GM12878 (cell line): ENCODE measurements at regions not wholly inside any gene's neighbourhood (a gene's known extent, or its start where the extent isn't known, plus 50 kb on each side); places are given as distances from the start of the nearest gene placed in this dataset.

Experiments used
- ATAC-seq: fragments of 200-7000 bp; cut with Tn5 transposase; 3 replicates; pipeline ENCODE4 v1.9.1; 2020; ENCODE audit warnings: mild to moderate bottlenecking, moderate library complexity
- BruUV-seq: library from RNA; stranded (reverse); fragments of 400-500 nt; replicated peaks from 2 replicates; lab custom pipeline; 2021; lab: Mats Ljungman, UMichigan
- CTCF ChIA-PET: fragments of 300-600 bp; sonication (Branson Sonifier 250); formaldehyde crosslinking; extraction: SDS; loops from one replicate; lab custom pipeline; 2021; ENCODE audit warnings: inconsistent platforms; lab: Yijun Ruan, JAX
- POLR2A ChIA-PET: fragments of 350-600 bp; formaldehyde crosslinking; extraction: SDS; loops from one replicate; lab custom pipeline; 2021; ENCODE audit warnings: inconsistent platforms; lab: Charles Lee
- RAD21 ChIA-PET: fragments of 300-600 bp; sonication (Branson Sonifier 250); formaldehyde crosslinking; loops from one replicate; lab custom pipeline; 2023; ENCODE audit warnings: antibody characterized with exemption; ENCODE audit not compliant: unreplicated experiment; lab: Charles Lee
- SMC1A ChIA-PET: fragments of 300-600 bp; sonication (Branson Sonifier 250); formaldehyde crosslinking; loops from one replicate; lab custom pipeline; 2023; ENCODE audit not compliant: unreplicated experiment, uncharacterized antibody; lab: Charles Lee
- DNase-seq: peaks from one replicate; pipeline ENCODE4 v3.0.0-alpha.2; 2011; ENCODE audit warnings: low read depth, low spot score
- FAIRE-seq: peaks from 3 replicates; lab custom pipeline; 2011; peaks lifted over from hg19 to GRCh38; lab: Jason Lieb, UNC
- H2AFZ ChIP-seq: 2 replicates; pipeline ENCODE4 v1.6.0; 2011; ENCODE audit warnings: low read depth, low read length, control low read depth; ENCODE audit not compliant: control insufficient read depth
- H3K27ac ChIP-seq: 2 replicates; pipeline ENCODE4 v1.5.1; 2011; ENCODE audit warnings: control low read depth; ENCODE audit not compliant: control insufficient read depth, insufficient read depth
- H3K27me3 ChIP-seq, 2 experiments: replicated peaks in 1 of 2; 2 replicates each; pipeline versions ENCODE4 v1.6.0 to v1.6.1; 2011; ENCODE audit warnings: low read length in 1 of 2; ENCODE audit not compliant: control insufficient read depth in 2 of 2, insufficient read depth in 2 of 2
- H3K36me3 ChIP-seq, 2 experiments: 2 replicates each; pipeline ENCODE4 v1.5.1; 2011; ENCODE audit warnings: low read length in 1 of 2; ENCODE audit not compliant: control insufficient read depth in 2 of 2, insufficient read depth in 2 of 2
- H3K4me1 ChIP-seq: 2 replicates; pipeline ENCODE4 v1.6.1; 2011; ENCODE audit warnings: mild to moderate bottlenecking, low read length, moderate library complexity, mixed read lengths; ENCODE audit not compliant: control insufficient read depth, insufficient read depth
- H3K4me2 ChIP-seq: 2 replicates; pipeline ENCODE4 v1.6.0; 2011; ENCODE audit warnings: control low read depth; ENCODE audit not compliant: control insufficient read depth, insufficient read depth
- H3K4me3 ChIP-seq: fragments of 200-600 bp; sonication (generic); 2 replicates; pipeline ENCODE4 v1.5.1; 2016
- H3K79me2 ChIP-seq: 2 replicates; pipeline ENCODE4 v1.6.0; 2011; ENCODE audit warnings: low read length; ENCODE audit not compliant: control insufficient read depth, insufficient read depth
- H3K9ac ChIP-seq: 2 replicates; pipeline ENCODE4 v1.8.0; 2011; ENCODE audit warnings: low read length, control low read depth, mixed read lengths; ENCODE audit not compliant: control insufficient read depth, insufficient read depth
- H3K9me3 ChIP-seq: replicated peaks from 3 replicates; pipeline ENCODE4 v1.5.1; 2011; ENCODE audit warnings: mild to moderate bottlenecking, low read length; ENCODE audit not compliant: control insufficient read depth, insufficient read depth
- H4K20me1 ChIP-seq: 2 replicates; pipeline ENCODE4 v1.6.0; 2011; ENCODE audit not compliant: control insufficient read depth, insufficient read depth
- BHLHE40 ChIP-seq, 2 experiments: fragments of 450-650 bp in 1 of 2; IDR thresholded peaks; 2 replicates each; pipeline ENCODE4 v1.6.1; 2011 to 2017; ENCODE audit warnings: low read depth in 2 of 2, borderline replicate concordance in 1 of 2, improper control_type of control experiment in 1 of 2, low read length in 1 of 2, mild to moderate bottlenecking in 1 of 2
- NR2F1 ChIP-seq: fragments of 450-650 bp; conservative IDR thresholded peaks from 2 replicates; pipeline ENCODE4 v1.6.1; 2017; ENCODE audit warnings: mild to moderate bottlenecking
- NRF1 ChIP-seq: conservative IDR thresholded peaks from 2 replicates; pipeline ENCODE4 v1.6.1; 2011; ENCODE audit warnings: mild to moderate bottlenecking, low read depth, low read length, improper control_type of control experiment
- SREBF1 ChIP-seq: IDR thresholded peaks from 2 replicates; pipeline ENCODE4 v1.6.1; 2012; ENCODE audit warnings: mild to moderate bottlenecking, low read length
- STAT1 ChIP-seq: fragments of 450-650 bp; conservative IDR thresholded peaks from 2 replicates; pipeline ENCODE4 v1.6.1; 2014; ENCODE audit warnings: antibody characterized with exemption, mild to moderate bottlenecking
- ZBED1 ChIP-seq: IDR thresholded peaks from 2 replicates; pipeline ENCODE4 v1.6.1; 2016; ENCODE audit warnings: borderline replicate concordance
- ZBTB11 ChIP-seq: fragments of 450-650 bp; formaldehyde crosslinking; IDR thresholded peaks from 2 replicates; pipeline ENCODE4 v1.5.0; 2022; ENCODE audit warnings: mild to moderate bottlenecking, missing genetic modification characterization
- WGBS: methylation state at CpG from one replicate; pipeline ENCODE4 v1.1.6; 2016; ENCODE audit warnings: low lambda C conversion rate; ENCODE audit not compliant: insufficient replicate concordance, insufficient coverage; ENCODE audit errors: missing lambda C conversion rate; 5-methylcytosine and 5-hydroxymethylcytosine counted together
- in situ Hi-C: fragments of 300-500 bp; cut with MboI; formaldehyde crosslinking; loops from 9 replicates; pipeline ENCODE4 v1.14.3; 2018; ENCODE audit warnings: mixed read lengths
- intact Hi-C: fragments of 100-400 bp; cut with micrococcal nuclease; formaldehyde crosslinking; loops from one replicate; pipeline ENCODE4 v1.14.2; 2022; ENCODE audit not compliant: unreplicated experiment
- TF ChIP-seq, protein P1 (sequence below): IDR thresholded peaks from 2 replicates; pipeline ENCODE4 v1.6.1; 2011; ENCODE audit warnings: mild to moderate bottlenecking, low read depth, low read length, moderate library complexity; ENCODE audit not compliant: insufficient replicate concordance

GRCh38 chr17:15081008-15081407 is 184.1 kb downstream of the PMP22 start (continued):
- TF ChIP-seq, protein P1, sequence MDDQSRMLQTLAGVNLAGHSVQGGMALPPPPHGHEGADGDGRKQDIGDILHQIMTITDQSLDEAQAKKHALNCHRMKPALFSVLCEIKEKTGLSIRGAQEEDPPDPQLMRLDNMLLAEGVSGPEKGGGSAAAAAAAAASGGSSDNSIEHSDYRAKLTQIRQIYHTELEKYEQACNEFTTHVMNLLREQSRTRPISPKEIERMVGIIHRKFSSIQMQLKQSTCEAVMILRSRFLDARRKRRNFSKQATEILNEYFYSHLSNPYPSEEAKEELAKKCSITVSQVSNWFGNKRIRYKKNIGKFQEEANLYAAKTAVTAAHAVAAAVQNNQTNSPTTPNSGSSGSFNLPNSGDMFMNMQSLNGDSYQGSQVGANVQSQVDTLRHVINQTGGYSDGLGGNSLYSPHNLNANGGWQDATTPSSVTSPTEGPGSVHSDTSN, result no peak
- no peak for TF ChIP-seq NR2F1
- TF ChIP-seq STAT1, result no peak

GRCh38 chr17:15078570-15078969 is 186.6 kb downstream of the PMP22 start:
- in situ Hi-C loops, result no loop called here
- H3K36me3 ChIP-seq, result no peaks in the 10 kb centered on the region
- no peak for FAIRE-seq

More at GRCh38 chr17:15078570-15078969, 186.6 kb downstream of the PMP22 start:
- Histone ChIP-seq H3K9me3 (no peaks in the 10 kb centered on the region), H4K20me1 (no peaks in the 10 kb centered on the region), H3K79me2 (no peaks in the 10 kb centered on the region), H3K9ac (no peak overlapping the region), H3K27ac (no peak overlapping the region), H3K4me2 (no peak overlapping the region), H2AFZ (no peak overlapping the region), H3K4me3 (no peak overlapping the region), H3K27me3 (no peaks in the 10 kb centered on the region), H3K4me1 (no peaks in the 10 kb centered on the region)
- ATAC-seq (no peak), DNase-seq (no peak)
- TF ChIP-seq BHLHE40 (IDR thresholded peaks at IDR 0.05; ENCODE audit: borderline replicate concordance in 1 of 2, low read depth in 2 of 2, low read length in 1 of 2), result no peak
- no peak for TF ChIP-seq NRF1
- TF ChIP-seq SREBF1, result no peak
- TF ChIP-seq ZBTB11 (CRISPR knock-in tag), result no peak
- TF ChIP-seq ZBED1, result no peak
- ChIA-PET POLR2A (no interaction called here), SMC1A (no interaction called here), CTCF (no interaction called here), RAD21 (no interaction called here)
- BruUV-seq, result no TSS peak
- WGBS, result 15% methylated on average over 5 of the region's 5 CpGs
- intact Hi-C loops, result no loop called here
